NCI-H510A treated with DMSO at 0.1 percent for 48 hours (cell line): ENCODE measurements at regions not wholly inside any gene's neighbourhood (a gene's known extent, or its start where the extent isn't known, plus 50 kb on each side); places are given as distances from the start of the nearest gene placed in this dataset.
A peak's percentile ranks its signal among the peaks of the same experiment; 100 is the strongest.
"Not testable (repeated sequence)": the region's sequence is repeated elsewhere in the genome, so short reads cannot be mapped to it uniquely, and the experiment has no call there.

ENCODE experiments used
- DNase-seq: peaks from one replicate; lab custom pipeline; 2025; lab: John Stamatoyannopoulos, UW

- no peak for DNase-seq
These were observed 142.4 kb downstream of the FCRL5 start for GRCh38 chr1:157409927-157410326.

- DNase-seq = no peak
These were observed 144.3 kb downstream of the FCRL5 start for GRCh38 chr1:157407917-157408525.

GRCh38 chr1:157407367-157407766 is 144.9 kb downstream of the FCRL5 start:
- no peak for DNase-seq

- DNase-seq = no peak
These were observed 146.7 kb downstream of the FCRL5 start for GRCh38 chr1:157405662-157406061.

- DNase-seq = no peak
These were observed 147.7 kb downstream of the FCRL5 start for GRCh38 chr1:157404614-157405013.

- no peak for DNase-seq
These were observed 148.2 kb downstream of the FCRL5 start for GRCh38 chr1:157404063-157404501.

- no peak for DNase-seq
These were observed 148.7 kb downstream of the FCRL5 start for GRCh38 chr1:157403608-157404007.

- peak; percentile 33 for DNase-seq
These were observed 149.1 kb downstream of the FCRL5 start for GRCh38 chr1:157403203-157403602.

GRCh38 chr1:157400766-157401165 is 151.5 kb downstream of the FCRL5 start:
- DNase-seq = peak; percentile 29

GRCh38 chr1:157399984-157400382 is 152.3 kb downstream of the FCRL5 start:
- no peak for DNase-seq

GRCh38 chr1:157399343-157399983 is 152.9 kb downstream of the FCRL5 start:
- DNase-seq = no peak

- no peak for DNase-seq
These were observed 161.7 kb downstream of the FCRL5 start for GRCh38 chr1:157390651-157391050.

- no peak for DNase-seq
These were observed 164.3 kb downstream of the FCRL5 start for GRCh38 chr1:157388057-157388456.

- no peak for DNase-seq
These were observed 168.1 kb downstream of the FCRL5 start for GRCh38 chr1:157384258-157384657.

GRCh38 chr1:157382351-157382750 is 170.0 kb downstream of the FCRL5 start:
- DNase-seq = no peak

GRCh38 chr1:157380523-157380922 is 171.8 kb downstream of the FCRL5 start:
- no peak for DNase-seq

GRCh38 chr1:157377280-157377713 is 175.0 kb downstream of the FCRL5 start:
- peak; percentile 17 for DNase-seq

GRCh38 chr1:157376681-157377080 is 175.6 kb downstream of the FCRL5 start:
- no peak for DNase-seq

- DNase-seq = not testable (repeated sequence)
These were observed 180.0 kb downstream of the FCRL5 start for GRCh38 chr1:157372311-157372710.

GRCh38 chr1:157371826-157372225 is 180.5 kb downstream of the FCRL5 start:
- no peak for DNase-seq

GRCh38 chr1:157371221-157371620 is 181.1 kb downstream of the FCRL5 start:
- DNase-seq = no peak

- no peak for DNase-seq
These were observed 181.6 kb downstream of the FCRL5 start for GRCh38 chr1:157370698-157371097.

GRCh38 chr1:157369808-157370521 is 182.3 kb downstream of the FCRL5 start:
- DNase-seq = peak; percentile 67
